GM23248 (cell line): ENCODE measurements at regions not wholly inside any gene's neighbourhood (a gene's known extent, or its start where the extent isn't known, plus 50 kb on each side); places are given as distances from the start of the nearest gene placed in this dataset.

Experiments
- DNase-seq: peaks from one replicate; pipeline ENCODE4 v3.0.0-alpha.2; 2015
- H2AFZ ChIP-seq: fragments of 200-600 bp; sonication (generic); 2 replicates; pipeline ENCODE4 v1.6.1; 2016; ENCODE audit warnings: antibody characterized with exemption
- H3F3A ChIP-seq: fragments of 200-600 bp; sonication (generic); 2 replicates; pipeline ENCODE4 v1.6.1; 2016; ENCODE audit warnings: mild to moderate bottlenecking, antibody characterized with exemption, mixed run types; ENCODE audit not compliant: insufficient read depth
- H3K27ac ChIP-seq: fragments of 200-600 bp; sonication (generic); 2 replicates; pipeline ENCODE4 v1.5.1; 2016; ENCODE audit warnings: mild to moderate bottlenecking
- H3K27me3 ChIP-seq: fragments of 200-600 bp; sonication (generic); replicated peaks from 2 replicates; pipeline ENCODE4 v1.6.1; 2016; ENCODE audit warnings: mild to moderate bottlenecking; ENCODE audit not compliant: insufficient read depth
- H3K36me3 ChIP-seq: fragments of 200-600 bp; sonication (generic); 2 replicates; pipeline ENCODE4 v1.6.1; 2016; ENCODE audit warnings: low read depth, mild to moderate bottlenecking
- H3K4me1 ChIP-seq: fragments of 200-600 bp; sonication (generic); 2 replicates; pipeline ENCODE4 v1.6.1; 2016; ENCODE audit warnings: mild to moderate bottlenecking; ENCODE audit not compliant: insufficient read depth
- H3K4me2 ChIP-seq: fragments of 200-600 bp; sonication (generic); one replicate; pipeline ENCODE4 v1.6.1; 2016; ENCODE audit warnings: mild to moderate bottlenecking; ENCODE audit not compliant: unreplicated experiment
- H3K4me3 ChIP-seq: fragments of 200-600 bp; sonication (generic); 2 replicates; pipeline ENCODE4 v1.5.1; 2016; ENCODE audit warnings: mild to moderate bottlenecking
- H3K79me2 ChIP-seq: fragments of 200-600 bp; sonication (generic); 2 replicates; pipeline ENCODE4 v1.6.1; 2016; ENCODE audit warnings: mild to moderate bottlenecking; ENCODE audit not compliant: insufficient read depth
- H3K9ac ChIP-seq: fragments of 200-600 bp; sonication (generic); 2 replicates; pipeline ENCODE4 v1.6.1; 2016; ENCODE audit warnings: mild to moderate bottlenecking
- H3K9me2 ChIP-seq: fragments of 200-600 bp; sonication (generic); 2 replicates; pipeline ENCODE4 v1.6.1; 2016; ENCODE audit warnings: mixed run types, mild to moderate bottlenecking, moderate library complexity; ENCODE audit not compliant: insufficient read depth
- H3K9me3 ChIP-seq: fragments of 200-600 bp; sonication (generic); one replicate; pipeline ENCODE4 v1.6.1; 2017; ENCODE audit warnings: low read depth
- H4K20me1 ChIP-seq: fragments of 200-600 bp; sonication (generic); 2 replicates; pipeline ENCODE4 v1.6.0; 2016; ENCODE audit not compliant: insufficient read depth
- EZH2 ChIP-seq: fragments of 200-600 bp; sonication (generic); IDR thresholded peaks from 2 replicates; pipeline ENCODE4 v1.6.1; 2018; ENCODE audit warnings: antibody characterized with exemption, mild to moderate bottlenecking; ENCODE audit not compliant: insufficient read depth, poor library complexity, severe bottlenecking
- EZH2phosphoT487 ChIP-seq: fragments of 200-600 bp; sonication (generic); IDR thresholded peaks from 2 replicates; pipeline ENCODE4 v1.6.1; 2018; ENCODE audit warnings: antibody characterized with exemption, moderate library complexity, mild to moderate bottlenecking, low read depth; ENCODE audit not compliant: insufficient read depth
- WGBS, 2 experiments: methylation state at CpG; one replicate each; pipeline ENCODE4 v1.1.6; 2015 to 2017; ENCODE audit warnings: low lambda C conversion rate in 2 of 2, low coverage in 1 of 2; ENCODE audit errors: missing lambda C conversion rate in 2 of 2; 5-methylcytosine and 5-hydroxymethylcytosine counted together
- in situ Hi-C: fragments of 300-500 bp; cut with MboI; formaldehyde crosslinking; loops from 2 replicates; pipeline ENCODE4 v1.15.0; 2020

- Histone ChIP-seq H3K79me2 (no peaks in the 10 kb centered on the region), H3K36me3 (no peaks in the 10 kb centered on the region), H2AFZ (no peak overlapping the region), H3K9me3 (no peaks in the 10 kb centered on the region), H3K27ac (no peak overlapping the region), H3K4me3 (no peak overlapping the region), H3F3A (no peaks in the 10 kb centered on the region), H3K4me1 (0 out of 2 replicates have a peak, but pooled peaks cover 3% of the 10 kb centered on the region), H3K9ac (no peak overlapping the region), H3K9me2 (no peaks in the 10 kb centered on the region), H3K27me3 (no peaks in the 10 kb centered on the region), H3K4me2 (no peak overlapping the region), H4K20me1 (no peaks in the 10 kb centered on the region)
- in situ Hi-C loops, result no loop called here
- no peak for DNase-seq
- TF ChIP-seq EZH2phosphoT487, result no peak
- TF ChIP-seq EZH2, result no peak
- 76 to 82% methylated on average over 2 of the region's 2 CpGs for WGBS, 2 experiments
Observed at GRCh38 chr16:65500007-65500406, 378.1 kb upstream of the CDH11 start.

GRCh38 chr16:65499566-65499965, 377.7 kb upstream of the CDH11 start:
- Histone ChIP-seq H3K4me1 (0 out of 2 replicates have a peak, but pooled peaks cover 3% of the 10 kb centered on the region), H3F3A (no peaks in the 10 kb centered on the region), H3K9me2 (no peaks in the 10 kb centered on the region), H3K79me2 (no peaks in the 10 kb centered on the region), H3K4me2 (no peak overlapping the region), H3K9me3 (no peaks in the 10 kb centered on the region), H2AFZ (no peak overlapping the region), H3K4me3 (no peak overlapping the region), H3K36me3 (no peaks in the 10 kb centered on the region), H3K27me3 (no peaks in the 10 kb centered on the region), H3K9ac (no peak overlapping the region), H4K20me1 (no peaks in the 10 kb centered on the region), H3K27ac (no peak overlapping the region)
- 80 to 96% methylated on average over 1 of the region's 1 CpG for WGBS, 2 experiments
- DNase-seq, result no peak
- TF ChIP-seq EZH2phosphoT487 (no peak), EZH2 (no peak)
- in situ Hi-C loops, result no loop called here

GRCh38 chr16:65497571-65497970, 375.7 kb upstream of the CDH11 start:
- H3K9ac ChIP-seq, result no peak overlapping the region
- no peak overlapping the region for H3K4me2 ChIP-seq
- H3K9me3 ChIP-seq, result no peaks in the 10 kb centered on the region
- H3K36me3 ChIP-seq, result no peaks in the 10 kb centered on the region
- WGBS, 2 experiments, result 68 to 69% methylated on average over 6 of the region's 6 CpGs
- no peaks in the 10 kb centered on the region for H3F3A ChIP-seq
- no peaks in the 10 kb centered on the region for H3K27me3 ChIP-seq
- no peak overlapping the region for H2AFZ ChIP-seq
- no peak overlapping the region for H3K27ac ChIP-seq
- 0 out of 2 replicates have a peak, but pooled peaks cover 3% of the 10 kb centered on the region for H3K4me1 ChIP-seq
- in situ Hi-C loops, result no loop called here
- H3K79me2 ChIP-seq, result no peaks in the 10 kb centered on the region
- no peaks in the 10 kb centered on the region for H3K9me2 ChIP-seq
- DNase-seq, result no peak
- H3K4me3 ChIP-seq, result no peak overlapping the region
- no peaks in the 10 kb centered on the region for H4K20me1 ChIP-seq
- TF ChIP-seq EZH2 (no peak), EZH2phosphoT487 (no peak)

GRCh38 chr16:65495106-65495505, 373.2 kb upstream of the CDH11 start:
- in situ Hi-C loops, result no loop called here
- DNase-seq, result no peak
- WGBS, 2 experiments, result 90 to 91% methylated on average over 3 of the region's 3 CpGs

GRCh38 chr16:65494609-65495008, 372.7 kb upstream of the CDH11 start:
- no peak for DNase-seq
- in situ Hi-C loops, result no loop called here
- no peak overlapping the region for H2AFZ ChIP-seq
- H3K4me2 ChIP-seq, result no peak overlapping the region
- no peaks in the 10 kb centered on the region for H4K20me1 ChIP-seq
- no peak for TF ChIP-seq EZH2phosphoT487
- TF ChIP-seq EZH2, result no peak
- H3K9me2 ChIP-seq, result no peaks in the 10 kb centered on the region
- H3K36me3 ChIP-seq, result no peaks in the 10 kb centered on the region
- H3F3A ChIP-seq, result no peaks in the 10 kb centered on the region
- no peaks in the 10 kb centered on the region for H3K79me2 ChIP-seq
- no peaks in the 10 kb centered on the region for H3K9me3 ChIP-seq
- 0 out of 2 replicates have a peak, but pooled peaks cover 3% of the 10 kb centered on the region for H3K4me1 ChIP-seq
- no peak overlapping the region for H3K9ac ChIP-seq
- H3K27ac ChIP-seq, result no peak overlapping the region
- 90 to 97% methylated on average over 1 of the region's 1 CpG for WGBS, 2 experiments
- H3K4me3 ChIP-seq, result no peak overlapping the region
- H3K27me3 ChIP-seq, result no peaks in the 10 kb centered on the region

More at GRCh38 chr16:65495106-65495505, 373.2 kb upstream of the CDH11 start:
- Histone ChIP-seq H3K4me3 (no peak overlapping the region), H3K27ac (no peak overlapping the region), H3K9me3 (no peaks in the 10 kb centered on the region), H3K9me2 (no peaks in the 10 kb centered on the region), H3K36me3 (no peaks in the 10 kb centered on the region), H3K9ac (no peak overlapping the region), H3K27me3 (no peaks in the 10 kb centered on the region), H3K4me1 (0 out of 2 replicates have a peak, but pooled peaks cover 3% of the 10 kb centered on the region), H3K79me2 (no peaks in the 10 kb centered on the region), H4K20me1 (no peaks in the 10 kb centered on the region), H2AFZ (no peak overlapping the region), H3K4me2 (no peak overlapping the region), H3F3A (no peaks in the 10 kb centered on the region)
- TF ChIP-seq EZH2, result no peak
- TF ChIP-seq EZH2phosphoT487, result no peak
